ENCODE measurements at regions not wholly inside any gene's neighbourhood (a gene's known extent, or its start where the extent isn't known, plus 50 kb on each side); places are given as distances from the start of the nearest gene placed in this dataset.

DNA sequence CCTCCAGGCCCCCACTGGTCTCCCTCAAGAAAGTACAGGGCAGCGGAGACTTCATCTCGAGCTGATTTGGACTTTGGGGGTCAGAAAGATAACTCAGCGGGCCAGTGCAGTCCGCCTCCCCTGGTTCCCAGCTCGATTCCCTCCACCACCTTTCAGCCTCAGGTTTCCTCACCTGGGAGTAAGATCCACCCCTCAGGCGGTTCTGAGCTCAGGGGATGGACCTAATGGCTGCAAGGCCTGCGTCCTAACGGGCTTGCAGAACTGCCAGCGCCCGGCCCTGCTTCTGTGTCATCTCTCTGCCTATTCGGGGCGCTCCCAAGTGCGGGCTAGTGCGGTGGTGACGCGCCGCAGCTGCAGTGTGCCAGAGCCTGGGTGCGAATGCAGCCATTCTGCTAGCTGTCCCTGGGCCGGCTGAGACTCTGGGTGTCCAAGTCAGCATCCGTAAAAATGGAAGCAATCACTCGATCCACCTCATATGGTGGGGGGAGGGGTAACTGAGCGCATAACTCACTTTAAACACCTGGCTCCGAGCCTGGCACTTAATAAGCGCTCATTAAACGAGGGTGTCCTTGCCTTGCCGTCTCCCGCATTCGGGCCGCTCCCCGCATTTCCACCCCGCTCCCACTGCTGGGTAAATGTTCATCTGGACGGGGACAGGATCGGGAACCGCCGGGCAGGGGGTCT, 129.6 kb upstream of the LHX1 start:
- Mint-ChIP-seq H3K4me1 (no peaks in the 10 kb centered on the region), H3K9me3 (no peaks in the 10 kb centered on the region), H3K4me3 (no peak overlapping the region), H3K36me3 (no peaks in the 10 kb centered on the region), H3K27me3 (peaks cover 69% of the 10 kb centered on the region), H3K27ac (no peak overlapping the region)
- no peak for DNase-seq
- no peak for ATAC-seq (ENCODE audit: low read depth)
- POLR2A ChIA-PET: no interaction called here

DNA sequence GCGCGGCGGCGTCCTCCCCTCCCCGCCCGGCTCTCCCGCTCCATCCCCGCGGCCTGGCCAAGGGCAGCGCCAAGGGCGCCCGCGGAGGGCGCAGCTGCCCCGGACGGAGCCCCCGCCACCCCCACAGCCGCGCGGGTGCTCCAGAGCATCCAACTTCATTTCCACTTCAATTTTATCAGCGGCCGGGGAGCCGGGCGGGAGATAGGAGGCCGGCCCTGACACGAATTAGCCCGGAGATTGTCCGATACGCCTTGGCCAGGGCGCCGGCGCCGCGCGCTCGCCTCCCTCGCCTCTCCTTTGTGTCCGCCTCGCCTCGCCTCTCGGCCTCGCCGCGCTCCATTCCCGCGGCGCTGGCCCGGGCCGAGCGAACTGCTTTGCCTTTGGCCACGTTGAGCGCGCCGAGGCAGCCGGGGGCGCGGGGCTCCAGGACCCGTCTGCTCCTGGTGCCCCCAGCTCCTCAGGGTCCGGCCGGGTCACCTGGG, 129.1 kb upstream of the LHX1 start:
- H3K27me3 Mint-ChIP-seq: peaks cover 69% of the 10 kb centered on the region
- DNase-seq: no peak
- no peaks in the 10 kb centered on the region for H3K9me3 Mint-ChIP-seq
- POLR2A ChIA-PET: no interaction called here
- H3K4me1 Mint-ChIP-seq: no peaks in the 10 kb centered on the region
- no peak for ATAC-seq (ENCODE audit: low read depth)
- no peak overlapping the region for H3K4me3 Mint-ChIP-seq
- no peak overlapping the region for H3K27ac Mint-ChIP-seq
- H3K36me3 Mint-ChIP-seq: no peaks in the 10 kb centered on the region

DNA sequence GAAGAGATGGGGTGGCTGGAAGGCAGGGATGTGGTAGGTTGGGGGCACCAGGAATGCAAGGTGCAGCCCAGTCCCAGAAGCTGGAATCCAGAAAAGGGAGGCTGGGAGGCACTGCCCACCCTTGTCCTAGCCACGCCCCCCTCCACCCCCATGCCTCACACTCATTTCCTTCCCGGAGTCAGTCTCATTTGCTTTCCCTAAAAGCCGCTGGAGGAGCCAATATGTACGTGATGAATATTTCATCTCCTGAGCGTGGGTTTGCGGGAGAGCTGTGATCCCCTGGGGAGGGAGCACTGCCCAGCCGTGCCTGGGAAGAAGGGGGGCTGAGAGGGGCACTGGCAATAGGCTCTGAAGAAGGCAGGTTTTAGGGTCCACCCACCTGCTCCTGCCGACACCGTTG, 124.5 kb upstream of the LHX1 start:
- POLR2A ChIA-PET: no interaction called here
- no peak overlapping the region for H3K4me3 Mint-ChIP-seq

DNA sequence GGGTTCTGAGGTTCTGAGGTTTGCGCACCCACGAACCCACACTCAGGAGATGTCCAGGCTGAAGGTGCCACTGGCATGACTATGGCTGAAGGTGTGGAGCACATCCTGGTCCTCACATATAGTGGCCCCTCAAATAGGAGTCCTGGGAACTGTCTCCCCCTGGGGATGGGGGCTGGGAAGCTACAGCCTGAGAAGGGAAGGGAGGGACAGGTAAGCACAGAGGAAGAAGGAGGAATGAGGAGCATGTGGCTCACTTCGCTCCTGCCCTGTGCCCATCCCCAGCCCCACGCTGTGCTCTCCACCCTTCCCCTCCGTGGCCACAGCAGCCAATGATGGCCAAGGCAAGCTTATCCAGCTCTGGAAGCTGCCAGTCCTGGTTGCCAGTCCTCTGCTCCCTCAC, 123.9 kb upstream of the LHX1 start:
- POLR2A ChIA-PET: no interaction called here
- Mint-ChIP-seq H3K27me3 (peaks cover 60% of the 10 kb centered on the region), H3K4me3 (no peak overlapping the region), H3K4me1 (peaks cover 2% of the 10 kb centered on the region), H3K27ac (no peak overlapping the region), H3K36me3 (no peaks in the 10 kb centered on the region), H3K9me3 (no peaks in the 10 kb centered on the region)
- ATAC-seq (ENCODE audit: low read depth): no peak
- DNase-seq: no peak

More for the DNA sequence above, 124.5 kb upstream of the LHX1 start:
- ATAC-seq (ENCODE audit: low read depth) (no peak), DNase-seq (no peak)
- H3K27ac Mint-ChIP-seq: no peak overlapping the region
- H3K27me3 Mint-ChIP-seq: peaks cover 62% of the 10 kb centered on the region
- no peaks in the 10 kb centered on the region for H3K9me3 Mint-ChIP-seq
- no peaks in the 10 kb centered on the region for H3K36me3 Mint-ChIP-seq
- peaks cover 2% of the 10 kb centered on the region for H3K4me1 Mint-ChIP-seq

DNA sequence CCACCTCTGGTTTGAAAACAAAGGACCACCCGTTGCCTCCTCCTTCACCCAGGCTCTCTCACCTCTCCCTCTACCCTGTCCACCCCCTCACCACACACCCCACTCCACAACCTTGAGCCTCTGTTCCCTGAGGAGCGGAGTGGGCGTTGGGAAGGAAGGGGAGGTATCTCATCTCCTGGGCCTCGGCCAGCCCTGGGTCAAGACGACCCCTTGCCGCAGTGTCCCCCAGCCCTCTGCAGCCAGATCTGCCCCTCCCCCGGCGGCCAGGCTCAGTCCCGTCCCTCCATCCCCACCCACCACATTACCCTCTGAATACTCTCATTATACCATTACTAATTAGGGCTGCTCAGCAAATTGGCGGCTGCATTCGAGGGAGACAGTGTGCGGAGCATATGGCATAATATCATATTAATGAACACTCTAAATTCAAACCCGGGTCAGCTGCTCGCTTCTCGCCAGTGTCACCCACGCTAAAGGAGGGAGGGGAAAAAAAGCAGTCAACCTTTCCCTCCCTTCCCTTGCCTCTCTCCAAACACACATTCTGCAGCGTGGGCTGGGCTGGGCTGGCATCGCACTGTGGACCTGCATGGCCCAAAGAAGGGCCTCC, 123.2 kb upstream of the LHX1 start:
- Mint-ChIP-seq H3K27ac (no peak overlapping the region), H3K4me3 (no peak overlapping the region), H3K4me1 (peaks cover 2% of the 10 kb centered on the region), H3K9me3 (no peaks in the 10 kb centered on the region), H3K27me3 (peaks cover 54% of the 10 kb centered on the region), H3K36me3 (no peaks in the 10 kb centered on the region)
- ATAC-seq (ENCODE audit: low read depth) (no peak), DNase-seq (no peak)
- POLR2A ChIA-PET: no interaction called here

DNA sequence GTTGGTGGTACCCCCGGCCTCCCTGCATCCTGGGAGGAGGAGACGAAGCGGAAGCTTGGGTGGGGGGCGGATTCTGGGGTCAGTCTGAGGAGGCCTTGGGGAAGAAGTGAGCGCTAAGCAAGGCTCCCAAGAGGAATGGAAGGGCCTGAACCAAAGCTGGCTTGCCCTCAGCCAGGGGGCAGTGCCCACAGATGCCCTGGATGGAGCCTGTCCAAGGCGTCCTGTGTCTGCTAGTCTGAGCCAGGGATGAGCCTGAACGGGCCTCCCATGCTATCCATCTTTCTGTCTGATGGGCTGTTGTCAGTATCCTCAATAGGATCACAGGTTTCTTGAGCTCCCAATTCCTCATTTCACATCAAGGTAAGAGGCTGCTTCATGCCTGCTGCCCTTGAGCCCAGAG, 122.3 kb upstream of the LHX1 start:
- H3K27ac Mint-ChIP-seq: no peak overlapping the region
- no peak for ATAC-seq (ENCODE audit: low read depth)
- H3K9me3 Mint-ChIP-seq: no peaks in the 10 kb centered on the region
- H3K4me1 Mint-ChIP-seq: peaks cover 2% of the 10 kb centered on the region
- POLR2A ChIA-PET: no interaction called here
- H3K27me3 Mint-ChIP-seq: peaks cover 48% of the 10 kb centered on the region
- no peaks in the 10 kb centered on the region for H3K36me3 Mint-ChIP-seq
- H3K4me3 Mint-ChIP-seq: no peak overlapping the region
- DNase-seq: no peak

DNA sequence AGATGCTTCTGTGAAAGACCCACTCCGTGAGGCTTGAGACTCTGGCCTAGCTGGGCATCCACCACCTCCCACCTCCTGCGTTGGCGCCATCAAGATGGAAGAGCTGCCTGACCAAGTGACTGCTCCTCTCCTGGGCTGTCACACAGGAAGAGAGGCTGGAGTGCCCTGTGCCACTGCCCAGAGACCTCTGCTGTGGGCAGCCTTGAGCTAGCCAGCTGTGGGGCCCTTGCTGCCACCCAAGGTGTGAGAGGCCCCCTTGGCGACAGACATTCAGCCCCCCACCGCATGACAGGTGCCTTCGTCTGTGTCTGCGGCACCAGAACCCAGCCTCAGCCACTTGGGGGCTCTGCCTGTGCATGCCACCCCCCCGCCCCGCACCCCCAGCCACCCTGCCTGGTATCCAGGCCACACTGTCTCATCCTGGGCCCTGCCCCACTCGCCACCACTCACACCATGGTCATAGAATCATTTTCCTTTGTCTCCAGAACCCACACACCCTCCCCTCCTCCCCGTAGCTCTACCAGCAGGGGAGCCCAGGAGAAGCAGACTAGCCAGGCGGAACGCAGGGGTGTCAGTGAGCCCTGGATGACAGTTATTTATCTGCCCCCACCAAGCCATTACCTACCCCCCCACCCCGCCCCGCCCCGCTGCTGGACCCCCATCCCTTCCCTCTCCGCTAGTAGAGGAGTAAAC, 120.9 kb upstream of the LHX1 start:
- Mint-ChIP-seq H3K4me1 (peaks cover 2% of the 10 kb centered on the region), H3K27ac (no peak overlapping the region), H3K36me3 (no peaks in the 10 kb centered on the region), H3K9me3 (no peaks in the 10 kb centered on the region), H3K27me3 (peaks cover 34% of the 10 kb centered on the region), H3K4me3 (no peak overlapping the region)
- POLR2A ChIA-PET: no interaction called here
- DNase-seq: no peak
- ATAC-seq (ENCODE audit: low read depth): no peak

DNA sequence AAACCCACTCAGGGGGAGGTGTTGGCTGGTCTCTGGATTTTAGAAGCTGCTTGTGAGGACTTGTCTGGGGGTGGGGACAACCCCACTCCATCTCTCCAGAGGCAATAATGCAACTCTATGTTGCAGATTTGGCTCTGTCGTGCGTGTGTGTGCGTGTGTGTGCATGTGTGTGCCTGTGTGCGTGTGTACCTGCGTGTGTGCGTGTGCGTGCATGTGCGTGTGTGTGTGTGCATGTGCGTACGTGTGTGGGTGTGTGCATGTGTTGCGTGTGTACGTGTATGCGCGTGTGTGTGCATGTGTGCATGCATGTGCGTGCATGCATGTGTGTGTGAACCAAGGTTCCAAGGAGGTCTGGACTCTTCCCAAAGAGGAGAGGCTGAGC, 120.4 kb upstream of the LHX1 start:
- peaks cover 28% of the 10 kb centered on the region for H3K27me3 Mint-ChIP-seq
- no peak for DNase-seq
- H3K27ac Mint-ChIP-seq: no peak overlapping the region
- H3K4me3 Mint-ChIP-seq: no peak overlapping the region
- POLR2A ChIA-PET: no interaction called here
- H3K36me3 Mint-ChIP-seq: no peaks in the 10 kb centered on the region
- no peaks in the 10 kb centered on the region for H3K9me3 Mint-ChIP-seq
- peaks cover 2% of the 10 kb centered on the region for H3K4me1 Mint-ChIP-seq
- no peak for ATAC-seq (ENCODE audit: low read depth)

DNA sequence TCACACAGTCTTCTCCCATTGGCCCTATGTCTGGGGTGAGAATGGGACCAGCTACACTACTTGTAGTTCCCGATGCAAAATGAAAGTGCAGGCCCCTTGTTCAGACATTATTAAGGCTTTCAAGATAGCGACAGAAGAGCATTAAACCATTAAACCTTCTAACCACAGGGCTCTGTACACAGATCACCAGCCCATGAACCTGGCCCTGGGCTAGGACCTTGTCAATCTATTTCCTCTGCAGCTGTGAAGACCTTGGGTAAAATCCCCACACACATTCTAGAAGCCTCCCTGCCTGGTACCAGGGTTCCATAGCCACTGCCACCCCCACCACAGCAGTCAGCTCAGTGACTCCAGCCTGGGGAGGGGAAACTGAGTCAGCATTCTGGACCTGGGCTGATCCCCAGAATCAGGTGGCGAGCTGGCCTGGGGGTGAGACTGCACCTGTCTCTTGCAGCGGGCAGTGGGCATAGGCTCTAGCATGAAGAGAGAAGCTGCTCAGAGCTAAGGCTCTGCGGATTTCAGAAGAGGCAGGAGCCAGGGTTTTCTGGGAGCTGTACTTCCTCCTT, 119.7 kb upstream of the LHX1 start:
- peaks cover 25% of the 10 kb centered on the region for H3K27me3 Mint-ChIP-seq
- peaks cover 2% of the 10 kb centered on the region for H3K4me1 Mint-ChIP-seq
- DNase-seq: no peak
- no peak for ATAC-seq (ENCODE audit: low read depth)
- H3K9me3 Mint-ChIP-seq: no peaks in the 10 kb centered on the region
- no peak overlapping the region for H3K27ac Mint-ChIP-seq
- no peaks in the 10 kb centered on the region for H3K36me3 Mint-ChIP-seq
- no peak overlapping the region for H3K4me3 Mint-ChIP-seq
- POLR2A ChIA-PET: no interaction called here

DNA sequence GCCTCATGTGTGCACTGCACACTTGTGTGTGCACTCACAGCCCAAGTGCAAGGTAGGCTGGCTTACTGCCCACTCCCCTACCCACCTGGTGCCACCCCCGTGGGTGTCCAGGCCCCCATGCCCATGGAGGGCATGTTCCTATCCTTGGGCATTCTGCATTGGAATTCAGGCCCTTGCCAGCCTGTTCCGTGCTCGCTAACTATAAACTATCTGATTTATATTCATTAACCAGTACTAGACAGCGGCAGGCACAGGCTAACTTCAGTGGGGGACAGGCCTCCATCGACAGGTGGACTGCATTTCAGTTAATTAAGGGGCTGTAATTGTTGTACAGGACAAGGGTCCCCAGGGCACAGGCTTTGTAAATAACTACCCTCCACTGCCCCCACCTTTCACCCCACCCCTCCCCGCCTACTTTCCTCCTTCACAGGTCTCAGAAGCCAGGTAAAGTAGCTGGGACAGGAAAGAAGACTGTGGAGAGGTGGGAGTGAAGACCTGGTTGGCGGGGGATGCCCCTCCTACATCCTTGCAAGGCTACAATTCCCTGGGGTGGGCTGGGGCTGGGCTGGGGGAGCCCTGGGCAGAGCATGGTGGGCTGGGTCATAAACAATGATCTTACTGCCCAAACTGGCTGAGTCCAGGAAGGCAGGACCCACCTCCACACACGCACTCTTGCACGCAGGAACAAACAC, 119.0 kb upstream of the LHX1 start:
- Mint-ChIP-seq H3K36me3 (no peaks in the 10 kb centered on the region), H3K27me3 (peaks cover 19% of the 10 kb centered on the region), H3K4me3 (no peak overlapping the region), H3K4me1 (peaks cover 2% of the 10 kb centered on the region), H3K9me3 (no peaks in the 10 kb centered on the region), H3K27ac (no peak overlapping the region)
- POLR2A ChIA-PET: no interaction called here
- DNase-seq (no peak), ATAC-seq (ENCODE audit: low read depth) (no peak)

DNA sequence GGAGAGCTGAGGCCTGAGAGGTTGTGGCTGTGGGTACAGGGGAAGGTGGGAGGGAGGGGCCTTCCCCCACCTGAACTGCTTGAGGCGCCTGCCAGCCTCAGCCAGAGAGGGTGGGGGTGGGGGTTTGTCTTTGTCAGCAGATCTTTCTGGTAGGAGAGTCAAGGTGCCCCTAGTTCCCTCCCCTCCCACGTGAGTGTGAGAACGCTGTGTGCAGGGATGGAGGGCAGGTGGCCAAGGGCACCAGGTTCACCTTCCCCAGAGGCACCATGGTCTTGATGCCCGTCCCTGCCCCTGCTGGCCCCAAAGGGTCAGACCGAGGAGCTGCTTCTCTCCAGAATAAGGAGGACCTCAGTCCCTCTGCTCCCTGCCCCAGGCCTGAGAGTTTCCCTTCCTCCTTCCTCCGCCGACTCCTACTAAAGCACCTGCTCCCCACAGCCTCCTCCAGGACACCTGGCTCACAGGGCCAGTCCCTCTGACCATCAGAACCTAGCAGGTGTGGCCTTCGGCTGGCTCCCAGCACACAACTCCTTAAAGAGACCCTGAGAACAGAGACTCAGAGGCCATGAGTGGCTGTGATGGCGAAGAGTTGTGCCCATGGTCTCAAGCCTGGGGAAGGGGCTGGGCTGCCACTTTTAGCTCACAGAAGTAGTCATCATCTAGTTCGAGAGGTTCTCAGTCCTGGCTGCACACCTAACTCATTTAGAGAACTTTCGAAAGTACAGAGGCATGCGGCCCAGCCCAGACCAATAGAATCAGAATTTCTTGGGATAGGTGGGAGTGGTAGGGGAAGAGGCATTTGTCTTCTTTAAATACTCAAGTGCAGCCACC, 113.2 kb upstream of the LHX1 start:
- Mint-ChIP-seq H3K27ac (no peak overlapping the region), H3K4me3 (no peak overlapping the region), H3K4me1 (no peaks in the 10 kb centered on the region), H3K36me3 (no peaks in the 10 kb centered on the region), H3K9me3 (no peaks in the 10 kb centered on the region), H3K27me3 (peaks cover 18% of the 10 kb centered on the region)
- POLR2A ChIA-PET: no interaction called here
- DNase-seq (no peak), ATAC-seq (ENCODE audit: low read depth) (no peak)

DNA sequence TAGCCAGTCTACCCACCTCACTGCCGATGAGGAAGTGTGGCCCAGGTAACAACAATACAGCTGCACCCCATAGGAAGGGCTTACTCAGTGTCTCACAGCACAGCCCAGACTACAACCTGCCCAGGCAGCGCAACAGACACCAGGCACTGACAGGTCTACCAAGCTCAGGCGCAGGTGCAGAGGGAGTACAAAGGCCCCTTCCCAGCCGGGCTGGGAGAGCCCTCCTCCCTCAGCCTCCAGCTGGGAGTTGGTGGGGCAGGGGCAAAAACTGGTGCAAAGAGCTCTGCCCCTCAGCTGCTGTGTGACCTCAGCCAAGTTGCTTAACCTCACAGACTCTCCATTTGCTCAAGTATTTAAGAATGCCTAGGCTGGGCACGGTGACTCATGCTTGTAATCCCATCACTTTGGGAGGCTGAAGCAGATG, 112.6 kb upstream of the LHX1 start:
- no peaks in the 10 kb centered on the region for H3K36me3 Mint-ChIP-seq
- POLR2A ChIA-PET: no interaction called here
- no peaks in the 10 kb centered on the region for H3K9me3 Mint-ChIP-seq
- ATAC-seq (ENCODE audit: low read depth) (no peak), DNase-seq (no peak)
- no peaks in the 10 kb centered on the region for H3K4me1 Mint-ChIP-seq
- H3K4me3 Mint-ChIP-seq: no peak overlapping the region
- H3K27ac Mint-ChIP-seq: no peak overlapping the region
- H3K27me3 Mint-ChIP-seq: peaks cover 16% of the 10 kb centered on the region

DNA sequence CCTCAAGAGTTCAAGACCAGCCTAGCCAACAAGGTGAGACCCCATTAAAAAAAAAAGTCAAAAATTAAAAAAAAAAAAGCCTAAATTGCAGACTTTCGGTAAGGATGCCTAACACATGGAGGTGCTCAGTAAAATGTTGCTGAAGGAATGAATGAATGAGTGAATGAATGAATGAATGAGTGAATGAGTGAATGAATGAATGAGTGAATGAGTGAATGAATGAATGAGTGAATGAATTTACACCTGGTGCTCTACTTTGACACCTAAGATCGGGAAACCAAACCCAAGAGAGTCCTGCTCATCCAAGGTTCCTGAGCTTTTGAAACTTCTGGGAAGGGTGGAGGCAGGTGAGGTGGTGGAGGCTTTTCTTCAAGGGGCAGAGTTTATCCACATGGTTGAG, 112.2 kb upstream of the LHX1 start:
- no peaks in the 10 kb centered on the region for H3K4me1 Mint-ChIP-seq
- DNase-seq (no peak), ATAC-seq (ENCODE audit: low read depth) (no peak)
- no peak overlapping the region for H3K27ac Mint-ChIP-seq
- no peak overlapping the region for H3K4me3 Mint-ChIP-seq
- H3K9me3 Mint-ChIP-seq: no peaks in the 10 kb centered on the region
- H3K27me3 Mint-ChIP-seq: peaks cover 16% of the 10 kb centered on the region
- no peaks in the 10 kb centered on the region for H3K36me3 Mint-ChIP-seq
- POLR2A ChIA-PET: no interaction called here
